Vagina (tissue), 2 donors: ENCODE measurements at regions not wholly inside any gene's neighbourhood (a gene's known extent, or its start where the extent isn't known, plus 50 kb on each side); places are given as distances from the start of the nearest gene placed in this dataset.

Source experiments
- CTCF ChIP-seq, 3 experiments: fragments of 450-650 bp in 2 of 3; fragments of 200-600 bp in 1 of 3; sonication (generic) in 1 of 3; IDR thresholded peaks; one replicate each; pipeline ENCODE4 v1.5.1; 2017 to 2019; ENCODE audit warnings: antibody characterized with exemption in 3 of 3, mild to moderate bottlenecking in 2 of 3, moderate library complexity in 2 of 3
- POLR2A ChIP-seq, 2 donors: fragments of 450-650 bp; IDR thresholded peaks; one replicate each; pipeline ENCODE4 v1.6.1; 2017; ENCODE audit warnings: antibody characterized with exemption in 2 of 2, mild to moderate bottlenecking in 2 of 2, moderate library complexity in 2 of 2
- POLR2AphosphoS5 ChIP-seq, 2 donors: sonication (generic); formaldehyde crosslinking; IDR thresholded peaks; one replicate each; pipeline ENCODE4 v1.9.0; 2017; ENCODE audit warnings: antibody characterized with exemption in 2 of 2, mild to moderate bottlenecking in 2 of 2, low read depth in 1 of 2; ENCODE audit not compliant: insufficient read depth in 1 of 2

GRCh38 chr2:84251651-84252302, 207.3 kb downstream of the SUCLG1 start:
- TF ChIP-seq CTCF (IDR thresholded peaks at IDR 0.05) (no peak), POLR2A (IDR thresholded peaks at IDR 0.05) (no peak), POLR2AphosphoS5 (IDR thresholded peaks at IDR 0.05; ENCODE audit: insufficient read depth in 1 of 2, low read depth in 1 of 2) (no peak)
